PC-9 (cell line): ENCODE measurements at regions not wholly inside any gene's neighbourhood (a gene's known extent, or its start where the extent isn't known, plus 50 kb on each side); places are given as distances from the start of the nearest gene placed in this dataset.

Experiments used
- BruUV-seq: library from RNA; stranded (reverse); fragments of 400-500 nt; replicated peaks from 2 replicates; lab custom pipeline; 2021; lab: Mats Ljungman, UMichigan
- CTCF ChIA-PET: fragments of 300-600 bp; sonication (Branson Sonifier 250); formaldehyde crosslinking; loops from one replicate; lab custom pipeline; 2022; ENCODE audit warnings: antibody characterized with exemption; lab: Charles Lee
- POLR2A ChIA-PET: fragments of 300-600 bp; sonication (Branson Sonifier 250); formaldehyde crosslinking; loops from one replicate; lab custom pipeline; 2022; ENCODE audit warnings: antibody characterized with exemption; ENCODE audit not compliant: unreplicated experiment; lab: Charles Lee
- DNase-seq, 2 experiments: peaks; one replicate each; pipeline versions ENCODE4 v3.0.0 to v3.0.0-alpha.2; 2015 to 2022; ENCODE audit warnings: mixed read lengths in 1 of 2
- H2AFZ ChIP-seq: fragments of 200-600 bp; sonication (generic); 2 replicates; pipeline ENCODE4 v1.8.1; 2017; ENCODE audit warnings: antibody characterized with exemption
- H3F3A ChIP-seq: fragments of 200-600 bp; sonication (generic); 2 replicates; pipeline ENCODE4 v1.8.1; 2017; ENCODE audit warnings: antibody characterized with exemption, mild to moderate bottlenecking, low read depth; ENCODE audit not compliant: insufficient read depth
- H3K27ac ChIP-seq: fragments of 200-600 bp; sonication (generic); 2 replicates; pipeline ENCODE4 v1.6.1; 2016; ENCODE audit warnings: mixed run types
- H3K27me3 ChIP-seq: fragments of 200-600 bp; sonication (generic); 2 replicates; pipeline ENCODE4 v1.6.1; 2016; ENCODE audit warnings: low read depth, mixed run types; ENCODE audit not compliant: insufficient read depth
- H3K36me3 ChIP-seq: fragments of 200-600 bp; sonication (generic); 2 replicates; pipeline ENCODE4 v1.6.1; 2016; ENCODE audit warnings: low read depth, mixed run types
- H3K4me1 ChIP-seq: fragments of 200-600 bp; sonication (generic); replicated peaks from 2 replicates; pipeline ENCODE4 v1.6.1; 2016; ENCODE audit warnings: mixed run types; ENCODE audit not compliant: insufficient read depth
- H3K4me2 ChIP-seq: fragments of 200-600 bp; sonication (generic); 2 replicates; pipeline ENCODE4 v1.6.1; 2017; ENCODE audit warnings: mixed run types
- H3K4me3 ChIP-seq: fragments of 200-600 bp; sonication (generic); 2 replicates; pipeline ENCODE4 v1.6.1; 2016; ENCODE audit warnings: mixed run types
- H3K79me2 ChIP-seq: fragments of 200-600 bp; sonication (generic); 2 replicates; pipeline ENCODE4 v1.6.1; 2017; ENCODE audit warnings: low read depth, mixed run types
- H3K9me2 ChIP-seq: fragments of 200-600 bp; sonication (generic); 2 replicates; pipeline ENCODE4 v1.8.1; 2017; ENCODE audit warnings: mild to moderate bottlenecking; ENCODE audit not compliant: insufficient read depth
- H3K9me3 ChIP-seq: fragments of 200-600 bp; sonication (generic); 2 replicates; pipeline ENCODE4 v1.8.1; 2016; ENCODE audit warnings: low read depth; ENCODE audit not compliant: insufficient read depth
- H4K20me1 ChIP-seq: fragments of 200-600 bp; sonication (generic); 2 replicates; pipeline ENCODE4 v1.8.1; 2017; ENCODE audit not compliant: insufficient read depth
- EZH2 ChIP-seq: fragments of 200-600 bp; sonication (generic); IDR thresholded peaks from 2 replicates; pipeline ENCODE4 v1.8.0; 2017; ENCODE audit warnings: antibody characterized with exemption, low read depth
- intact Hi-C: fragments of 100-400 bp; cut with micrococcal nuclease; formaldehyde crosslinking; loops from one replicate; pipeline ENCODE4 v1.10.0; 2022; ENCODE audit not compliant: unreplicated experiment
- TF ChIP-seq, protein P1 (sequence below): fragments of 200-600 bp; sonication (generic); conservative IDR thresholded peaks from 2 replicates; pipeline ENCODE4 v1.6.1; 2017; ENCODE audit warnings: mixed run types, antibody characterized with exemption, mild to moderate bottlenecking, moderate library complexity

DNA sequence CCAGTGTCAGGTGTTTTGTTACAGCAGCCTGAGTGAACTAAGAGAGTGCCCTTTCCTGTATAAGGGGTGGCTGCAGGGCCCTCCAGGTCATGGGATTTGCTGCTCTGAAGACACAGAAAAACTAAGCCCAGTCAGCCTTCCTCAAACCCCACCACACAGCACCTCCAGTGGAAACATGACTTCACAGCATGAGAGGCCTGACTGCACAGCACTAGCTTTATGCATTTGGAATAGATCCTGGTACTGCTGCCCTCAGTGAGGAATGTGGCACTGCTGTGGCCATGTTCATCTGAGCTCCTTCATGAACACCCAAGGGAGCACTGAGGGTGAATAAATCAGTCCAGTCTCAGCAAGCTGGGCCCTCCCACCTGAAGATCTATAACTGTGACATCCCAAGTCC, 296.1 kb upstream of the FOXQ1 start:
- Histone ChIP-seq H4K20me1 (no peaks in the 10 kb centered on the region), H3K4me3 (no peak overlapping the region), H3K27ac (no peak overlapping the region), H3K4me2 (no peak overlapping the region), H3K27me3 (no peaks in the 10 kb centered on the region), H3K79me2 (no peaks in the 10 kb centered on the region), H3K36me3 (no peaks in the 10 kb centered on the region), H3K9me3 (no peaks in the 10 kb centered on the region), H3K4me1 (no peaks in the 10 kb centered on the region), H3K9me2 (no peaks in the 10 kb centered on the region), H3F3A (no peaks in the 10 kb centered on the region), H2AFZ (no peak overlapping the region)
- POLR2A ChIA-PET = interaction anchor here (0.5 kb wide), 1 partner anchor 284 kb away, joined by 10 read pairs; no protein-coding TSS in a partner anchor
- CTCF ChIA-PET = no interaction called here
- DNase-seq = no peak
- TF ChIP-seq EZH2 = no peak
- intact Hi-C loops = no loop called here
- no TSS peak for BruUV-seq

GRCh38 chr6:1014431-1014807, 297.5 kb upstream of the FOXQ1 start:
- no peaks in the 10 kb centered on the region for H3F3A ChIP-seq
- H3K4me2 ChIP-seq = no peak overlapping the region
- H3K9me3 ChIP-seq = no peaks in the 10 kb centered on the region
- no peaks in the 10 kb centered on the region for H3K36me3 ChIP-seq
- no peaks in the 10 kb centered on the region for H4K20me1 ChIP-seq
- intact Hi-C loops = no loop called here
- no peak overlapping the region for H3K4me3 ChIP-seq
- H3K4me1 ChIP-seq = no peaks in the 10 kb centered on the region
- ChIA-PET CTCF (no interaction called here), POLR2A (no interaction called here)
- H3K27me3 ChIP-seq = no peaks in the 10 kb centered on the region
- no peak overlapping the region for H3K27ac ChIP-seq
- no peak overlapping the region for H2AFZ ChIP-seq
- no peak for DNase-seq
- H3K79me2 ChIP-seq = no peaks in the 10 kb centered on the region
- H3K9me2 ChIP-seq = no peaks in the 10 kb centered on the region
- no TSS peak for BruUV-seq
- TF ChIP-seq, protein P1, sequence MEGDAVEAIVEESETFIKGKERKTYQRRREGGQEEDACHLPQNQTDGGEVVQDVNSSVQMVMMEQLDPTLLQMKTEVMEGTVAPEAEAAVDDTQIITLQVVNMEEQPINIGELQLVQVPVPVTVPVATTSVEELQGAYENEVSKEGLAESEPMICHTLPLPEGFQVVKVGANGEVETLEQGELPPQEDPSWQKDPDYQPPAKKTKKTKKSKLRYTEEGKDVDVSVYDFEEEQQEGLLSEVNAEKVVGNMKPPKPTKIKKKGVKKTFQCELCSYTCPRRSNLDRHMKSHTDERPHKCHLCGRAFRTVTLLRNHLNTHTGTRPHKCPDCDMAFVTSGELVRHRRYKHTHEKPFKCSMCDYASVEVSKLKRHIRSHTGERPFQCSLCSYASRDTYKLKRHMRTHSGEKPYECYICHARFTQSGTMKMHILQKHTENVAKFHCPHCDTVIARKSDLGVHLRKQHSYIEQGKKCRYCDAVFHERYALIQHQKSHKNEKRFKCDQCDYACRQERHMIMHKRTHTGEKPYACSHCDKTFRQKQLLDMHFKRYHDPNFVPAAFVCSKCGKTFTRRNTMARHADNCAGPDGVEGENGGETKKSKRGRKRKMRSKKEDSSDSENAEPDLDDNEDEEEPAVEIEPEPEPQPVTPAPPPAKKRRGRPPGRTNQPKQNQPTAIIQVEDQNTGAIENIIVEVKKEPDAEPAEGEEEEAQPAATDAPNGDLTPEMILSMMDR = no peak
- TF ChIP-seq EZH2 = no peak

GRCh38 chr6:1013656-1014430, 298.1 kb upstream of the FOXQ1 start:
- Histone ChIP-seq H3K36me3 (no peaks in the 10 kb centered on the region), H2AFZ (no peak overlapping the region), H3K79me2 (no peaks in the 10 kb centered on the region), H3K4me3 (no peak overlapping the region), H4K20me1 (no peaks in the 10 kb centered on the region), H3F3A (no peaks in the 10 kb centered on the region), H3K27me3 (no peaks in the 10 kb centered on the region), H3K9me2 (no peaks in the 10 kb centered on the region), H3K4me2 (no peak overlapping the region), H3K9me3 (no peaks in the 10 kb centered on the region), H3K4me1 (no peaks in the 10 kb centered on the region), H3K27ac (no peak overlapping the region)
- intact Hi-C loops = no loop called here
- ChIA-PET POLR2A (no interaction called here), CTCF (no interaction called here)
- TF ChIP-seq, protein P1 = no peak
- no peak for TF ChIP-seq EZH2
- no peak for DNase-seq
- no TSS peak for BruUV-seq
